ENCODE measurements at regions not wholly inside any gene's neighbourhood (a gene's known extent, or its start where the extent isn't known, plus 50 kb on each side); places are given as distances from the start of the nearest gene placed in this dataset.

DNA sequence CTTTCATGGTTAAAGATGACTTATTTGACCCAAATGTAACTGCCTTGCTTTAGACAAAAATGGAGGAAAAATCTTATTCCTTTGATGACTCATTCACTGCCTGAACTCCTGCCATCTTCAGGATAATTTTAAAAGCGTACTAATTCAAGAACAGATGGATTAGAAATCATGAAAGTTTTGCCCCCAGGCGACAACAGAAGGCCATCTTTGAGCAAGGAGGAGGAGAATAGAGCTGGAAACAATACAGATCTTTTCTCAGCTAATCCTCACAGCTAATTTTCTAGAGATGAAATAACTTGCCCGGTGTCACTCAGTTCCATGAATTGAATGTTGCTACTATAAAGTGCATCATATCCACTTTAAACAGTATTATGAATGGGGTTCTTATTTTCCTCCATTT lies 324.7 kb upstream of the RARB start:
- no peak for TF ChIP-seq CTCF (conservative IDR thresholded peaks at IDR 0.05; ENCODE audit: low read length)
- no peak for TF ChIP-seq EZH2phosphoT487 (IDR thresholded peaks at IDR 0.05; ENCODE audit: borderline replicate concordance, low read depth, low read length)

All from OCI-LY7 (cell line).